IgD-negative memory B cell (primary cell): ENCODE measurements at regions not wholly inside any gene's neighbourhood (a gene's known extent, or its start where the extent isn't known, plus 50 kb on each side); places are given as distances from the start of the nearest gene placed in this dataset.
"Not testable (repeated sequence)": the region's sequence is repeated elsewhere in the genome, so short reads cannot be mapped to it uniquely, and the experiment has no call there.

Source experiments
- H3K27ac Mint-ChIP-seq, 3 donors: one replicate each; pipeline ENCODE4 v1.8.0; 2020 to 2022; ENCODE audit warnings: mild to moderate bottlenecking in 3 of 3, mixed read lengths in 3 of 3, moderate library complexity in 1 of 3
- H3K27me3 Mint-ChIP-seq: one replicate; pipeline ENCODE4 v1.8.0; 2021; ENCODE audit warnings: mixed read lengths
- H3K36me3 Mint-ChIP-seq: one replicate; pipeline ENCODE4 v1.8.0; 2020; ENCODE audit warnings: mild to moderate bottlenecking, mixed read lengths
- H3K4me1 Mint-ChIP-seq, 3 donors: one replicate each; pipeline ENCODE4 v1.8.0; 2020 to 2022; ENCODE audit warnings: mixed read lengths in 3 of 3, mild to moderate bottlenecking in 1 of 3
- H3K4me3 Mint-ChIP-seq, 4 donors: one replicate each; pipeline ENCODE4 v1.8.0; 2020 to 2022; ENCODE audit warnings: mild to moderate bottlenecking in 4 of 4, mixed read lengths in 4 of 4, moderate library complexity in 3 of 4
- H3K9me3 Mint-ChIP-seq, 3 donors: one replicate each; pipeline ENCODE4 v1.8.0; 2020 to 2021; ENCODE audit warnings: mixed read lengths in 3 of 3, mild to moderate bottlenecking in 1 of 3

DNA sequence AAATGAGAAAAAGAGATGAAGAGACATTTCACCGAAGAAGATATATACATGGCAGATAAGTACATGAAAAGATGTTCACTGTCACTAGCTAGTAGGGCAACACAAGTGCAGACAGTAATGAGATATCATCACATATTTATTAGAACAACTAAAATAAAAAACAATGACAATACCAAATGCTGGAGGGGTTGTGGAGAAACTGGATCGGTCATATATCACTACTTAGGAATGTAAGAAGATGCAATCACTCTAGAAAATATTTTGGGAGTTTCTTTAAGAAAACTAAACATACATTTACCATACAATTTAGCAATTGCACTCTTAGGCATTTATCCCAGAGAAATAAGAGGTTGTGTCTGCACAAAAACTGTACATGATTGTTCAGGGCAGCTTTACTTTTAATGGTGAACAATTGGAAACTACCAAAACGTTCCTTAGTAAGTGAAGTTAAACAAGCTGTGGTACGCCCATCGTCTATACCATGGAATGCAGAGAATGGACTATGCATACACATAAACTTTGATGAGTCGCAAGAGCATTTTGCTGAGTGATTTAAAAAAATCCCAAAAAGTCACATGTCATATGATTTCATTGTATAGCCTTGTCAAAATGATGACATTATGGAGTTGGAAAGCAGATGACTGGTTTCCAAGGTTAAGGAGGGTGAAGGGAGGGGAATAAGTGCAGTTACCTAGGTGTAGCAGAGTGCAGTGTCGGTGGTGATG lies 149.0 kb upstream of the UBE3A start:
- no peak overlapping the region for H3K4me3 Mint-ChIP-seq

GRCh38 chr15:25582886-25583285 lies 144.1 kb upstream of the UBE3A start:
- H3K27me3 Mint-ChIP-seq: no peaks in the 10 kb centered on the region
- peaks cover 0 to 1% (median 0%) of the 10 kb centered on the region in 3 donors for H3K4me1 Mint-ChIP-seq
- H3K9me3 Mint-ChIP-seq: peaks cover 0 to 23% (median 11%) of the 10 kb centered on the region in 3 donors
- no peak overlapping the region for H3K27ac Mint-ChIP-seq
- peaks cover 1% of the 10 kb centered on the region for H3K36me3 Mint-ChIP-seq
- H3K4me3 Mint-ChIP-seq: no peak overlapping the region

More for the DNA sequence above, 149.0 kb upstream of the UBE3A start:
- H3K9me3 Mint-ChIP-seq: peaks cover 9 to 32% (median 11%) of the 10 kb centered on the region in 3 donors
- no peak overlapping the region for H3K27ac Mint-ChIP-seq
- H3K27me3 Mint-ChIP-seq: no peaks in the 10 kb centered on the region
- H3K36me3 Mint-ChIP-seq: no peaks in the 10 kb centered on the region
- no peaks in the 10 kb centered on the region for H3K4me1 Mint-ChIP-seq

- Mint-ChIP-seq H3K4me1 (peaks cover 0 to 1% (median 0%) of the 10 kb centered on the region in 3 donors), H3K4me3 (no peak overlapping the region), H3K27me3 (no peaks in the 10 kb centered on the region), H3K9me3 (peaks cover 3 to 13% (median 8%) of the 10 kb centered on the region in 3 donors), H3K27ac (no peak overlapping the region), H3K36me3 (peaks cover 1% of the 10 kb centered on the region)
Observed at GRCh38 chr15:25579127-25579526, 140.3 kb upstream of the UBE3A start.

DNA sequence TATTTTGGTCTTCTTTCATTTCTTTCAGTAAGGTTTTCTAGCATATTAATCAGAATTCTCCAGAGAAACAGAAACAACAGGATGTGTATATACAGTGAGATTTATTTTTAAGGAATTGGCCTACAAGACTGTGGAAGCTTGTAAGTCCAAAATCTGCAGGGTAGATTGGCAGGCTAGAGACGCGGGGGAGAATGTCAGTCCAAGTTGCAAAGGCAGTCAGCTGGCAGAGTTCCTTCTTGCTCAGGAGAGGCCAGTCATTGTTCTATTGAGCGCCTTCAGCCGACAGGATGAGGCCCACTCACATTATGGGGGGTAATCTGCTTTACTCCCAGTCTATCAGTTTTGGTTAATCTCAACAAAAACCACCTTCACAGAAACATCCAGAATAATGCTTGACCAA lies 133.4 kb upstream of the UBE3A start:
- Mint-ChIP-seq H3K27ac (no peak overlapping the region), H3K36me3 (peaks cover 2% of the 10 kb centered on the region), H3K27me3 (peaks cover 2% of the 10 kb centered on the region), H3K9me3 (peaks cover 5 to 11% (median 7%) of the 10 kb centered on the region in 3 donors), H3K4me1 (no peaks in the 10 kb centered on the region), H3K4me3 (no peak overlapping the region)

- Mint-ChIP-seq H3K4me3 (no peak overlapping the region), H3K27me3 (peaks cover 2% of the 10 kb centered on the region), H3K36me3 (peaks cover 2% of the 10 kb centered on the region), H3K4me1 (no peaks in the 10 kb centered on the region), H3K27ac (no peak overlapping the region), H3K9me3 (peaks cover 0 to 6% (median 4%) of the 10 kb centered on the region in 3 donors)
Observed at GRCh38 chr15:25568751-25569150, 129.9 kb upstream of the UBE3A start.

DNA sequence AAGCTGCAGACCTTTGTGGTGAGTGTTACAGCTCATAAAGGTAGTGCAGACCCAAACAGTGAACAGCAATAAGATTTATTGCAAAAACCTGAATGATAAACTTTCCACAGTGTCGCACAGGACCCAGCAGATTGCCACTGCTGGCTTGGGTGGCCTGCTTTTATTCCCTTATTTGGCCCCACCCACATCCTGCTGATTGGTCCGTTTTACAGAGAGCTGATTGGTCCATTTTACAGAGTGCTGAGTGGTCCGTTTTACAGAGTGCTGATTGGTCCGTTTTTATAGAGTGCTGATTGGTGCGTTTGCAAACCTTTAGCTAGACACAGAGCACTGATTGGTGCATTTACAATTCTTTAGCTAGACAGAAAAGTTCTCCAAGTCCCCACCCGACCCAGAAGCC lies 127.7 kb upstream of the UBE3A start:
- not testable (repeated sequence) for H3K27ac Mint-ChIP-seq, H3K4me1 Mint-ChIP-seq, H3K9me3 Mint-ChIP-seq, H3K27me3 Mint-ChIP-seq, H3K4me3 Mint-ChIP-seq, H3K36me3 Mint-ChIP-seq

DNA sequence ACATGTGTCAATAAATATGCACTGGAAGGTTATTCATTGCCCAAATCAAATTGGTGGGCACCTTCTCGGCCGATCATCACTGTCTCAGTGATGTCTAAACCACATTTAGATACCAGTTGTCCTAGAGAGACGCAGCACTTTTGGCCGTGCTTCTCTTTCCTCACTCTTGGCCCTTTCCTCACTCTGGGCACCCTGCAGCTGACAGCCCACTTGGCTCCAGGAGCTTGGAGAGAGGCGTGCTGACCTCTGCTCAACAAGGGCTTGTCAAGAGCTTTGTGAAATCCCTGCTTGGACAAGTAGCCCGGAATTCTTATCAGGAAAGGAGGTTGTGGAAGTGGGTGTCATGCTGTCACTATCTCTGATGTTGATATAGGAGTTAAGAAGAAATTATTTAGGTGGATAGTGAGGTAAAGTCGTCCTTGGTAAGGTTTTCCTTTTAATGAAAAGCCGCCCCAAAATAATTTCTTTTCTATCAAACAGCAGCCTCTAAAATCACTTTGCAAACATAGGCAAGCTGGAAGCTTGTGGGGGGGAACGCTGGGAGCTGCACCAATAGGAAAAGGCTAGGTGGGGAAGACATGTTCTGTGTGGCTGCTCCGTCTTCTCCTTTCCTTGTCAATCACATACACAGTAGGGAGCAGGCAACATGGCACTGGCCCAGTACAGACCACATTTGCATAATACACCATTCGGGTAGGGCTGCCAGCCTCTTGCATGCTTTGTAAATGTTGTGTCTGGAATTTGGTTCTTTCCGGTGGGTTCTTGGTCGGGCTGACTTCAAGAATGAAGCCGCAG lies 126.8 kb upstream of the UBE3A start:
- Mint-ChIP-seq H3K36me3 (peaks cover 2% of the 10 kb centered on the region), H3K9me3 (peaks cover 0 to 4% (median 4%) of the 10 kb centered on the region in 3 donors)

DNA sequence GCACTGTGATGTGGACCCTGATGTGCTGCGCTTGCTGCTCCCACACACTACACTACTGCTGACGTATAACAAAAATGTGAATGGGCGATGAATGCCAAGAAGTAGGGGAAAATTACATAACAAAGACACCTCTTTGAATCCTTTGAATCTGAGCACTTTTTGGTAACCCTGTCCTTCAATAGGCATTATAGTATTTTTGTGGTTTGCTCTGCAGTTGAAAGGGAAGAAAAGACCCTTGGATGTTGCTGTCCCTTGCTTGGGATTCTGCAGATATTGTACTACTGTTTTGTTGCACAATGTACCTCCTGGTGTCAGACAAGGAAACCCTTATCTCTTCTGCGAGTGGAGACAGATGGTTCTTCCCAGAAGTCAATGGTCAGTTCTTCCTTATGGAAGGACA lies 124.8 kb upstream of the UBE3A start:
- Mint-ChIP-seq H3K9me3 (peaks cover 0 to 4% (median 4%) of the 10 kb centered on the region in 3 donors), H3K4me1 (no peaks in the 10 kb centered on the region), H3K36me3 (no peaks in the 10 kb centered on the region), H3K4me3 (no peak overlapping the region), H3K27me3 (no peaks in the 10 kb centered on the region), H3K27ac (no peak overlapping the region)

More for the DNA sequence above, 126.8 kb upstream of the UBE3A start:
- Mint-ChIP-seq H3K27ac (no peak overlapping the region), H3K4me3 (no peak overlapping the region), H3K27me3 (no peaks in the 10 kb centered on the region), H3K4me1 (no peaks in the 10 kb centered on the region)

DNA sequence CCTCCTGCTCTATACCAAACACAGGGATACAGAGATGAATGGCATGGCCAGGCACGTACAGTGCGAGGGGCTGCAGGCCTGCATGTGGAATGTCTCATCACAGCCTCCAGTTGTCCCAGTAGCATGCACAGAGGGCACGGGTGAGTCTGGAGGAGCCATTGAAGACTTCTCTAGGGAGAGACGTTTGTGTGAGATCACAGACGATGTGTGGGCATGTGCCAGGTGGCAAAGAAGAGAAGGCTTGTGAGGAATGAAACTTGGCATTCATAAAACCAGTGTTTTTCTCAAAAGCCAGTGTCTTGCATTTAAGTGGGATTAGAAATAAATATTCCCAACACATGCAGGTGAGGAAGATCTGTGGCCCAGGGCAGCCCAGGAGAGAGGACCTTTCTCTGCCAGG lies 119.1 kb upstream of the UBE3A start:
- Mint-ChIP-seq H3K4me3 (no peak overlapping the region), H3K9me3 (peaks cover 0 to 4% (median 4%) of the 10 kb centered on the region in 3 donors), H3K36me3 (no peaks in the 10 kb centered on the region), H3K27me3 (peaks cover 1% of the 10 kb centered on the region), H3K4me1 (no peaks in the 10 kb centered on the region), H3K27ac (no peak overlapping the region)

DNA sequence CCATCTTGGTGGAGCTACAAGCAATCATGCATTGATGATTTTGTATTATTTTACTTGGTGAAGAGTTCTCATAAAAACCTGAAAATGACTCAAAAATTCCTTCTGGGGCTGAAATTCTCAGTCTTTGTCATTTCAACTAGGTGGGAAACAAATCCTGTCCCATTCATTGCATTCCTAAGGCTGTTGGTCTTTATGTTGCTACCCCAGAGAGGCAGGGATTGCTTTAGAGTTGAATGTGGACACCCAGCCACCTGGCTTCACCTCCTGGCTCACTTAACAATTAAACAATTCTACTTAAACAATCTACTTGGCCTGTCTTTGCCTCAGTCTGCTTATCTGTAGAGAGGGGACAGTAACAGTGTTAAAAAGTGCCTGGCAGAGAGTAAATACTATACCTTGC lies 117.3 kb upstream of the UBE3A start:
- Mint-ChIP-seq H3K4me1 (no peaks in the 10 kb centered on the region), H3K27ac (no peak overlapping the region), H3K27me3 (peaks cover 1% of the 10 kb centered on the region), H3K36me3 (no peaks in the 10 kb centered on the region), H3K4me3 (no peak overlapping the region), H3K9me3 (peaks cover 2 to 4% (median 4%) of the 10 kb centered on the region in 3 donors)

- Mint-ChIP-seq H3K36me3 (no peaks in the 10 kb centered on the region), H3K4me3 (no peak overlapping the region), H3K9me3 (peaks cover 3 to 4% (median 4%) of the 10 kb centered on the region in 3 donors), H3K27ac (no peak overlapping the region), H3K4me1 (no peaks in the 10 kb centered on the region), H3K27me3 (peaks cover 1% of the 10 kb centered on the region)
Observed at GRCh38 chr15:25554640-25555039, 115.8 kb upstream of the UBE3A start.

DNA sequence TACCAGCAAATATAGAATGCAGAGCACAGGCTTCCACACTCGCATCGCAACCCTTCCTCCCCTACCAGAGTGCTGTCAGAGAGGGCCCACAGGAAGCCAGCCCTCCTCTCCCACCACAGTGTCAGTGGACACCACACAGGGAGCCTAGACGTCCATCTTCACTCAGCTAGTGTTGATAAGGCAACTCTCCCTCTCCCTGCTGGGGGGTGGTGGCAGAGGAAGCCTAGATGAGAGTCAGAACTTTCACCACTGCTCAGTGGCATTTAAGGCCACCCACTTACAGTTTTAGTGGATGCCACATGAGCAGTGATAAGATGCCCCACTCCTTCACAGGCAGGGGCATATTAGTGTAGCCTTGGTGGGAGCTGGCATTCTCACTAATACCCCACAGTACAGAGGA lies 109.8 kb upstream of the UBE3A start:
- H3K27me3 Mint-ChIP-seq: no peaks in the 10 kb centered on the region
- H3K9me3 Mint-ChIP-seq: peaks cover 4 to 9% (median 8%) of the 10 kb centered on the region in 3 donors
- no peak overlapping the region for H3K4me3 Mint-ChIP-seq
- H3K27ac Mint-ChIP-seq: no peak overlapping the region
- no peaks in the 10 kb centered on the region for H3K36me3 Mint-ChIP-seq
- no peaks in the 10 kb centered on the region for H3K4me1 Mint-ChIP-seq

DNA sequence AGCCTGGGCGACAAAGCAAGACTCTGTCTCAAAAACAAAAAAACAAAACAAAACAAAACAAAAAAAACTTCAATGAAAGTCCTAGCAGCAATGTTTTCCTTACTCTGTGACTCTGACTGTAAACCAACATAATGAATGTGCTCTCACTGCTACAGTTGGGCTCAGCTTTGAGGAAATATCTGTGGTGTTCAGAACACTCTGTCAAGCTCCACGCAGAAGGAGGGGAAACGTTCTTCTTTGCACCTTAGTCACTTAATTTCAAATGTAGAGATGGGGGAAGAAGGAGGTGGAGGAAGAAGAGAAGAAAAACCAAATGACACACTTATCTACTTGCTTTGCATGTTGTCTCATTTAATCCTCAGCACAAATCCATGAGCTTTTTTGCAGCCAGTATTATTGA lies 107.1 kb upstream of the UBE3A start:
- H3K9me3 Mint-ChIP-seq: peaks cover 0 to 8% (median 7%) of the 10 kb centered on the region in 3 donors
- no peaks in the 10 kb centered on the region for H3K4me1 Mint-ChIP-seq
- H3K4me3 Mint-ChIP-seq: no peak overlapping the region
- H3K27me3 Mint-ChIP-seq: no peaks in the 10 kb centered on the region
- H3K36me3 Mint-ChIP-seq: no peaks in the 10 kb centered on the region
- no peak overlapping the region for H3K27ac Mint-ChIP-seq

- H3K27me3 Mint-ChIP-seq: no peaks in the 10 kb centered on the region
- H3K9me3 Mint-ChIP-seq: peaks cover 0 to 9% (median 8%) of the 10 kb centered on the region in 3 donors
- H3K4me3 Mint-ChIP-seq: no peak overlapping the region
- peaks cover 0 to 2% (median 0%) of the 10 kb centered on the region in 3 donors for H3K4me1 Mint-ChIP-seq
- H3K27ac Mint-ChIP-seq: no peak overlapping the region
- no peaks in the 10 kb centered on the region for H3K36me3 Mint-ChIP-seq
Observed at GRCh38 chr15:25545017-25545416, 106.2 kb upstream of the UBE3A start.

DNA sequence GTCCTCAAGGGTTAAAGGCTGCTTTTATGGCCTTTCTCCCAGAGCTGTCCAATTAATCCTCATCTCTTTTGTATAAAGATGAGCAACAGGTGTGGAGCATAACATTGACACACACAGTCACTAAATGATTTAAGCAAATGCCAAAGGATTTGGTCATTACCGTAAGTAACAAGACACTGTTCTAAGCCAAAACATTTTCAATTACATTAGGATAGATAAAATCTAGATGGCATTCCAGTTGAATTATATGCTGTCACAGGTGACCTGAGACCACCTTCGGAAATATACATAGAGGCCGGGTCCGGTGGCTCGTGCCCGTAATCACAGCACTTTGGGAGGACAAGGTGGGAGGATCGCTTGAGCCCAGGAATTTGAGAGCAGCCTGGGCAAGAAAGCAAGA lies 105.3 kb upstream of the UBE3A start:
- Mint-ChIP-seq H3K4me3 (no peak overlapping the region), H3K27me3 (no peaks in the 10 kb centered on the region), H3K27ac (no peak overlapping the region), H3K4me1 (peaks cover 0 to 2% (median 0%) of the 10 kb centered on the region in 3 donors), H3K9me3 (peaks cover 0 to 10% (median 9%) of the 10 kb centered on the region in 3 donors), H3K36me3 (no peaks in the 10 kb centered on the region)
